HCT116 (cell line): ENCODE measurements at regions not wholly inside any gene's neighbourhood (a gene's known extent, or its start where the extent isn't known, plus 50 kb on each side); places are given as distances from the start of the nearest gene placed in this dataset.

Experiments used
- ATAC-seq: fragments of 200-7000 bp; cut with Tn5 transposase; 2 replicates; pipeline ENCODE4 v1.9.1; 2020; ENCODE audit warnings: mild to moderate bottlenecking, moderate library complexity
- BruUV-seq: library from RNA; stranded (reverse); fragments of 400-500 nt; replicated peaks from 2 replicates; lab custom pipeline; 2021; lab: Mats Ljungman, UMichigan
- CTCF ChIA-PET: fragments of 300-600 bp; sonication (Branson Sonifier 250); formaldehyde crosslinking; loops from one replicate; lab custom pipeline; 2021; ENCODE audit warnings: antibody characterized with exemption; lab: Charles Lee
- POLR2A ChIA-PET: fragments of 300-600, 350-600 bp; sonication (Branson Sonifier 250); formaldehyde crosslinking; loops from one replicate; lab custom pipeline; 2021; ENCODE audit warnings: antibody characterized with exemption; lab: Charles Lee
- RAD21 ChIA-PET, 2 experiments: fragments of 300-600 bp; sonication (Branson Sonifier 250); formaldehyde crosslinking; loops; one replicate each; lab custom pipeline; 2023; ENCODE audit warnings: low total read pairs in 2 of 2; ENCODE audit not compliant: uncharacterized antibody in 2 of 2, unreplicated experiment in 2 of 2, low non-redundant PET in 1 of 2; lab: Charles Lee
- DNase-seq: peaks from one replicate; pipeline ENCODE4 v3.0.0-alpha.2; 2010; ENCODE audit warnings: low read depth, low spot score
- H2AFZ ChIP-seq: fragments of 200-600 bp; shearing (Covaris generic), sonication (generic); 2 replicates; pipeline ENCODE4 v1.6.1; 2017; ENCODE audit warnings: low read depth, mixed run types, mixed read lengths, antibody characterized with exemption, low read length; ENCODE audit not compliant: poor library complexity, severe bottlenecking
- H3K27ac ChIP-seq: 2 replicates; pipeline ENCODE4 v1.5.1; 2012; ENCODE audit warnings: low read depth, low read length
- H3K27me3 ChIP-seq: fragments of 200-600 bp; sonication (generic); 2 replicates; pipeline ENCODE4 v1.6.1; 2016; ENCODE audit warnings: mixed run types, low read length, mixed read lengths; ENCODE audit not compliant: insufficient read depth
- H3K36me3 ChIP-seq, 2 experiments: fragments of 200-500 bp in 1 of 2; fragments of 200-600 bp in 1 of 2; sonication (Bioruptor generic) in 1 of 2; sonication (generic) in 1 of 2; 2 replicates each; pipeline versions ENCODE4 v1.5.1 to v1.6.1; 2014 to 2016; ENCODE audit warnings: low read length in 2 of 2, inconsistent platforms in 1 of 2, mixed read lengths in 1 of 2, mixed run types in 1 of 2; ENCODE audit not compliant: insufficient read depth in 2 of 2, control insufficient read depth in 1 of 2
- H3K4me1 ChIP-seq, 2 experiments: fragments of 200-600 bp in 1 of 2; sonication (generic) in 1 of 2; 2 replicates each; pipeline versions ENCODE4 v1.5.1 to v1.6.1; 2012 to 2017; ENCODE audit warnings: low read length in 2 of 2, inconsistent platforms in 1 of 2, mild to moderate bottlenecking in 1 of 2, mixed read lengths in 1 of 2, mixed run types in 1 of 2, moderate library complexity in 1 of 2; ENCODE audit not compliant: insufficient read depth in 2 of 2, control insufficient read depth in 1 of 2
- H3K4me2 ChIP-seq: fragments of 200-600 bp; sonication (generic); 2 replicates; pipeline ENCODE4 v1.6.1; 2017; ENCODE audit warnings: mixed run types, low read length, mixed read lengths
- H3K4me3 ChIP-seq, 2 experiments: fragments of 200-600 bp in 1 of 2; sonication (generic) in 1 of 2; replicated peaks in 1 of 2; 2 replicates each; pipeline ENCODE4 v1.5.1; 2011 to 2016; ENCODE audit warnings: low read length in 2 of 2, control low read depth in 1 of 2, low read depth in 1 of 2, mild to moderate bottlenecking in 1 of 2, mixed read lengths in 1 of 2, mixed run types in 1 of 2
- H3K79me2 ChIP-seq: fragments of 200-600 bp; sonication (generic); 2 replicates; pipeline ENCODE4 v1.6.1; 2017; ENCODE audit warnings: mild to moderate bottlenecking, mixed run types, low read length, moderate library complexity, mixed read lengths; ENCODE audit not compliant: insufficient read depth
- H3K9ac ChIP-seq: fragments of 200-600 bp; sonication (generic); 2 replicates; pipeline ENCODE4 v1.6.1; 2016; ENCODE audit warnings: low read length, mixed read lengths
- H3K9me2 ChIP-seq: fragments of 200-600 bp; sonication (generic), shearing (Covaris generic); 2 replicates; pipeline ENCODE4 v1.6.1; 2017; ENCODE audit warnings: mixed run types, mild to moderate bottlenecking, moderate library complexity; ENCODE audit not compliant: insufficient read depth
- H3K9me3 ChIP-seq, 2 experiments: fragments of 200-500 bp in 1 of 2; fragments of 200-600 bp in 1 of 2; sonication (Bioruptor generic) in 1 of 2; sonication (generic) in 1 of 2; 2 replicates each; pipeline ENCODE4 v1.6.1; 2014 to 2017; ENCODE audit warnings: low read length in 2 of 2, mixed read lengths in 2 of 2, inconsistent platforms in 1 of 2, low read depth in 1 of 2, mild to moderate bottlenecking in 1 of 2, mixed run types in 1 of 2, moderate library complexity in 1 of 2; ENCODE audit not compliant: control insufficient read depth in 1 of 2, insufficient read depth in 1 of 2
- H4K20me1 ChIP-seq: fragments of 200-600 bp; sonication (generic), shearing (Covaris generic); 2 replicates; pipeline ENCODE4 v1.6.1; 2017; ENCODE audit warnings: mixed run types, mild to moderate bottlenecking, moderate library complexity; ENCODE audit not compliant: insufficient read depth
- CBX3 ChIP-seq: IDR thresholded peaks from 2 replicates; pipeline ENCODE4 v1.6.1; 2012; ENCODE audit warnings: low read depth
- CEBPB ChIP-seq: IDR thresholded peaks from 2 replicates; pipeline ENCODE4 v1.6.1; 2012; ENCODE audit warnings: low read depth
- EZH2 ChIP-seq: fragments of 200-600 bp; sonication (generic); IDR thresholded peaks from 2 replicates; pipeline ENCODE4 v1.6.1; 2017; ENCODE audit warnings: antibody characterized with exemption, mixed run types
- EZH2phosphoT487 ChIP-seq: fragments of 200-600 bp; IDR thresholded peaks from 2 replicates; pipeline ENCODE4 v1.6.1; 2018; ENCODE audit warnings: antibody characterized with exemption, borderline replicate concordance
- FOSL1 ChIP-seq: IDR thresholded peaks from 2 replicates; pipeline ENCODE4 v1.6.1; 2012; ENCODE audit warnings: low read depth
- POLR2AphosphoS5 ChIP-seq: IDR thresholded peaks from 2 replicates; pipeline ENCODE4 v1.6.1; 2011; ENCODE audit warnings: mild to moderate bottlenecking, low read depth, low read length, moderate library complexity
- SP1 ChIP-seq: IDR thresholded peaks from 2 replicates; pipeline ENCODE4 v1.6.1; 2012; ENCODE audit warnings: low read depth
- SRF ChIP-seq: IDR thresholded peaks from 2 replicates; pipeline ENCODE4 v1.6.1; 2012; ENCODE audit warnings: low read depth
- YY1 ChIP-seq: IDR thresholded peaks from 2 replicates; pipeline ENCODE4 v1.6.1; 2011; ENCODE audit warnings: low read length, low read depth, moderate library complexity, mild to moderate bottlenecking; ENCODE audit not compliant: insufficient replicate concordance; ENCODE audit errors: extremely low read depth
- ZNF274 ChIP-seq: fragments of 200-500 bp; sonication (Bioruptor generic); IDR thresholded peaks from 2 replicates; pipeline ENCODE4 v1.6.1; 2014; ENCODE audit warnings: mild to moderate bottlenecking, low read depth, low read length, inconsistent platforms
- intact Hi-C: fragments of 100-400 bp; cut with micrococcal nuclease; formaldehyde crosslinking; loops from 2 replicates; pipeline ENCODE4 v1.10.0; 2022
- TF ChIP-seq, protein P1 (sequence below): IDR thresholded peaks from 2 replicates; pipeline ENCODE4 v1.6.1; 2011; ENCODE audit warnings: mild to moderate bottlenecking, low read length, moderate library complexity; ENCODE audit not compliant: insufficient replicate concordance; ENCODE audit errors: extremely low read depth
- TF ChIP-seq, protein P2 (sequence below): IDR thresholded peaks from 2 replicates; pipeline ENCODE4 v1.6.1; 2012

DNA sequence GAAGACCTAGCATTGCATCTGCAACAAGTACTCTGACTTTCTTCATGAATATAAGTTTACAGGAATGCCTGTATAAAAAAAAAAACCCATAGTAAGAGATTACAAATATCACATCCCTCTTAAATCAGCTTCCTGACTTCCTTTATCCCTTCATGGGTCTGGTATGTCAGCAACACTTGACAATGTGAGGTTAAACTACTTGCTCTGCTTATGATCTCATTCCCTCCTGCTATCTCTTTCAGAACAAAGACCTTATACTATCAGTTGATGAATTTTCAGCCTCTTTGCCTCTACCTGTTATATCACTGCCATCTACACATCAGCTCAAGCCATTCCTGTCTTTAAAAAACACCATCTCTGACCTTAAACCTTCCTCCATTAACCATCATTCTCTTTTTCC lies 130.9 kb upstream of the SAMSN1 start:
- Histone ChIP-seq H3K9me3 (no peaks in the 10 kb centered on the region), H3K4me3 (no peak overlapping the region), H3K27ac (no peak overlapping the region), H3K9me2 (no peaks in the 10 kb centered on the region), H4K20me1 (no peaks in the 10 kb centered on the region), H3K27me3 (no peaks in the 10 kb centered on the region)
- DNase-seq = no peak
- TF ChIP-seq CEBPB = no peak
- TF ChIP-seq, protein P1, sequence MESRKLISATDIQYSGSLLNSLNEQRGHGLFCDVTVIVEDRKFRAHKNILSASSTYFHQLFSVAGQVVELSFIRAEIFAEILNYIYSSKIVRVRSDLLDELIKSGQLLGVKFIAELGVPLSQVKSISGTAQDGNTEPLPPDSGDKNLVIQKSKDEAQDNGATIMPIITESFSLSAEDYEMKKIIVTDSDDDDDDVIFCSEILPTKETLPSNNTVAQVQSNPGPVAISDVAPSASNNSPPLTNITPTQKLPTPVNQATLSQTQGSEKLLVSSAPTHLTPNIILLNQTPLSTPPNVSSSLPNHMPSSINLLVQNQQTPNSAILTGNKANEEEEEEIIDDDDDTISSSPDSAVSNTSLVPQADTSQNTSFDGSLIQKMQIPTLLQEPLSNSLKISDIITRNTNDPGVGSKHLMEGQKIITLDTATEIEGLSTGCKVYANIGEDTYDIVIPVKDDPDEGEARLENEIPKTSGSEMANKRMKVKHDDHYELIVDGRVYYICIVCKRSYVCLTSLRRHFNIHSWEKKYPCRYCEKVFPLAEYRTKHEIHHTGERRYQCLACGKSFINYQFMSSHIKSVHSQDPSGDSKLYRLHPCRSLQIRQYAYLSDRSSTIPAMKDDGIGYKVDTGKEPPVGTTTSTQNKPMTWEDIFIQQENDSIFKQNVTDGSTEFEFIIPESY = no peak
- TF ChIP-seq EZH2phosphoT487 = no peak
- TF ChIP-seq POLR2AphosphoS5 = no peak
- TF ChIP-seq SRF = no peak
- TF ChIP-seq, protein P2, sequence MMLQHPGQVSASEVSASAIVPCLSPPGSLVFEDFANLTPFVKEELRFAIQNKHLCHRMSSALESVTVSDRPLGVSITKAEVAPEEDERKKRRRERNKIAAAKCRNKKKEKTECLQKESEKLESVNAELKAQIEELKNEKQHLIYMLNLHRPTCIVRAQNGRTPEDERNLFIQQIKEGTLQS = no peak
- TF ChIP-seq, all 23 proteins: peak for 0
- ChIA-PET RAD21 (no interaction called here), POLR2A (no interaction called here), CTCF (no interaction called here)
- no peak for ATAC-seq
- H3K9ac ChIP-seq = no peak overlapping the region
- intact Hi-C loops = no loop called here
- no TSS peak for BruUV-seq
- H3K79me2 ChIP-seq = no peaks in the 10 kb centered on the region
- no peak overlapping the region for H3K4me2 ChIP-seq
- H3K4me1 ChIP-seq = no peaks in the 10 kb centered on the region
- H3K36me3 ChIP-seq = no peaks in the 10 kb centered on the region
- H2AFZ ChIP-seq = no peak overlapping the region

DNA sequence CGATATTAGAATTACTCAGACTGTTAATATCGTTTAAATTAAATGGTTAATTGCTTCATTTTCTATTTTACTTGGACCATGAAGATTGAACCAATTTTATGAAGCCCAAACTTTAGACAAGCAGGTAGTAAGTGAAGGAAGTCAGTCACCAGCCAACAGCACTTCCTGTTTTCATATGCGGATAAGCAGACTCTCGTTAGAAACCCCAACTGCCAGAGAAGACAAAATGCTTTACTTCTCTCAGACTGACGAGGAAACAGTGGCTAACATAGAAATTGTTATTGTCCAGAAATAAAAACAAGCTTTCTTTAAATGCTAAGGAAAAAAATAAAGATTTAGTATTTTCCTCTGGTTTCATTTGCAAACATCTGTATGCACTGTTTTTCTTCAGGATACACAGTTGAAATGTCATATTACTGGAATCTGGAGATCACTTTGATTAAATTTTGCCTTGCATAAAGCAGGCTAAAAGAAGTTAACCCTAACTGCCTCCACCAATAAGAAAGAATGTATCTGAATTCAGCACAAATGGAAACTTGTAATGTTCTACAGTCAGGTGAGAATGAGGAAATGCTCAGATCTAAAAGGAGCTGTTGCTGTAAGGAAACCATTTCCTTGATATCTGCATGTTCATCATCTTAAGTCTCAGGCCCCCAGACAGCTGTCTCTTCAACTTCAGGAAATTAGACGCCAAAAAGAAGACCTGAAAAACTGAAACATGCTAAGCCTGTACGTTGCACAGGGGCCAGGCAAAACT lies 129.8 kb upstream of the SAMSN1 start:
- Histone ChIP-seq H3K27me3 (no peaks in the 10 kb centered on the region), H3K27ac (no peak overlapping the region), H3K36me3 (no peaks in the 10 kb centered on the region), H4K20me1 (no peaks in the 10 kb centered on the region), H3K9me3 (no peaks in the 10 kb centered on the region), H2AFZ (no peak overlapping the region), H3K4me2 (no peak overlapping the region), H3K9me2 (no peaks in the 10 kb centered on the region), H3K4me3 (no peak overlapping the region), H3K4me1 (no peaks in the 10 kb centered on the region), H3K9ac (no peak overlapping the region), H3K79me2 (no peaks in the 10 kb centered on the region)
- DNase-seq (no peak), ATAC-seq (no peak)
- intact Hi-C loops = no loop called here
- CTCF ChIA-PET = no interaction called here
- TF ChIP-seq ZNF274 (no peak), SP1 (no peak), YY1 (no peak), POLR2AphosphoS5 (no peak), FOSL1 (no peak), CBX3 (no peak), EZH2 (no peak)
- RAD21 ChIA-PET = no interaction called here
- POLR2A ChIA-PET = no interaction called here
- BruUV-seq = no TSS peak
